WTC11 (cell line): ENCODE measurements at regions not wholly inside any gene's neighbourhood (a gene's known extent, or its start where the extent isn't known, plus 50 kb on each side); places are given as distances from the start of the nearest gene placed in this dataset.
"Not testable (repeated sequence)": the region's sequence is repeated elsewhere in the genome, so short reads cannot be mapped to it uniquely, and the experiment has no call there.

ENCODE experiments used
- MXD4 ChIP-seq: fragments of 250-450 bp; sonication (Bioruptor Pico); IDR thresholded peaks from 2 replicates; pipeline ENCODE4 v1.8.0; 2021; ENCODE audit warnings: mild to moderate bottlenecking, moderate library complexity, borderline replicate concordance
- ZBTB21 ChIP-seq: sonication (generic); formaldehyde crosslinking; IDR thresholded peaks from 2 replicates; pipeline ENCODE4 v1.8.1; 2023; ENCODE audit warnings: mild to moderate bottlenecking, missing genetic modification reagents, borderline replicate concordance
- ZNF671 ChIP-seq: fragments of 250-450 bp; sonication (Bioruptor Pico); IDR thresholded peaks from 2 replicates; pipeline ENCODE4 v1.8.0; 2021; ENCODE audit warnings: mild to moderate bottlenecking
- TF ChIP-seq, protein P1 (sequence below): fragments of 200-600 bp; IDR thresholded peaks from 2 replicates; pipeline ENCODE4 v1.8.0; 2022; ENCODE audit warnings: antibody characterized with exemption
- TF ChIP-seq, protein P2 (sequence below): sonication (generic); formaldehyde crosslinking; IDR thresholded peaks from 2 replicates; pipeline ENCODE4 v1.8.1; 2023; ENCODE audit warnings: mild to moderate bottlenecking, missing genetic modification reagents, borderline replicate concordance
- TF ChIP-seq, protein P3 (sequence below): fragments of 250-450 bp; sonication (Bioruptor Pico); IDR thresholded peaks from 2 replicates; pipeline ENCODE4 v1.9.0; 2021; ENCODE audit warnings: mild to moderate bottlenecking, borderline replicate concordance

DNA sequence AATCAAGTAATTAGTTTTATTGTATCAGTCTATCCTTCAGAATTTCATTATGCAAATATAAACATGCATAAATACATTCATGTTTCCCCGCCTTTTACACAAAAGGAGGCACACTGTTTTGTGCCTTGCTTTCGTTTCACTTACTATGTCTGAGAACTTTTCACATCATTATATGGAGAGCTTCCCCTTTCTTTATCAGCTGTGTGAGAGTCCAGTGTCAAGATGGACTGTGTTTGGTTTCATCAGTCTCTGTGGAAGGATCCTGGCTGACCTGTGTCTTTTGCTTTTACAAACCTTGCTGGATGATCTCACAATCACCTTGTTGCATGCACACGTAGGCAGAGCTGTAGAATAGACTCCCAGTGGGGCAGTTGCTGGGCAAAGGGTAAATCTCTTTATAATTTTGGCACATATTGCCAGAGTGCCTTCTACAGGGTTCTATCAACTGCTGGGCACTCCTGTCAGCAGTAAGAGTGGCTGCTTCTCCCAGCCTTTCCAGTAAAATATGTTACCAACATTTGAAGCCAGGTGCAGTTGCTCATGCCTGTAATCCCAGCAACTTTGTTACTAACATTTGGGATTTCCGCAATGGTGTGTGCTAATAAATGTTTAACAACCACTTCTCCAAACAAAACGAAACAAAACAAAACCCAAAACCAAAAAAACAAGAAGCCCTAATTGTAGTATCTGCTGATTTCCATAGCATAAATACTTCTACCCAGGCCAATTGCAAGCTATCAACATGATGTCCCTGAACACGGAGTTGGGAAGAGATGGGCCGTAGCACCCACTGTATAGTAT, 270.0 kb upstream of the PLGLB1 start:
- TF ChIP-seq, protein P1, sequence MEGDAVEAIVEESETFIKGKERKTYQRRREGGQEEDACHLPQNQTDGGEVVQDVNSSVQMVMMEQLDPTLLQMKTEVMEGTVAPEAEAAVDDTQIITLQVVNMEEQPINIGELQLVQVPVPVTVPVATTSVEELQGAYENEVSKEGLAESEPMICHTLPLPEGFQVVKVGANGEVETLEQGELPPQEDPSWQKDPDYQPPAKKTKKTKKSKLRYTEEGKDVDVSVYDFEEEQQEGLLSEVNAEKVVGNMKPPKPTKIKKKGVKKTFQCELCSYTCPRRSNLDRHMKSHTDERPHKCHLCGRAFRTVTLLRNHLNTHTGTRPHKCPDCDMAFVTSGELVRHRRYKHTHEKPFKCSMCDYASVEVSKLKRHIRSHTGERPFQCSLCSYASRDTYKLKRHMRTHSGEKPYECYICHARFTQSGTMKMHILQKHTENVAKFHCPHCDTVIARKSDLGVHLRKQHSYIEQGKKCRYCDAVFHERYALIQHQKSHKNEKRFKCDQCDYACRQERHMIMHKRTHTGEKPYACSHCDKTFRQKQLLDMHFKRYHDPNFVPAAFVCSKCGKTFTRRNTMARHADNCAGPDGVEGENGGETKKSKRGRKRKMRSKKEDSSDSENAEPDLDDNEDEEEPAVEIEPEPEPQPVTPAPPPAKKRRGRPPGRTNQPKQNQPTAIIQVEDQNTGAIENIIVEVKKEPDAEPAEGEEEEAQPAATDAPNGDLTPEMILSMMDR, result not testable (repeated sequence)
- TF ChIP-seq, protein P2, sequence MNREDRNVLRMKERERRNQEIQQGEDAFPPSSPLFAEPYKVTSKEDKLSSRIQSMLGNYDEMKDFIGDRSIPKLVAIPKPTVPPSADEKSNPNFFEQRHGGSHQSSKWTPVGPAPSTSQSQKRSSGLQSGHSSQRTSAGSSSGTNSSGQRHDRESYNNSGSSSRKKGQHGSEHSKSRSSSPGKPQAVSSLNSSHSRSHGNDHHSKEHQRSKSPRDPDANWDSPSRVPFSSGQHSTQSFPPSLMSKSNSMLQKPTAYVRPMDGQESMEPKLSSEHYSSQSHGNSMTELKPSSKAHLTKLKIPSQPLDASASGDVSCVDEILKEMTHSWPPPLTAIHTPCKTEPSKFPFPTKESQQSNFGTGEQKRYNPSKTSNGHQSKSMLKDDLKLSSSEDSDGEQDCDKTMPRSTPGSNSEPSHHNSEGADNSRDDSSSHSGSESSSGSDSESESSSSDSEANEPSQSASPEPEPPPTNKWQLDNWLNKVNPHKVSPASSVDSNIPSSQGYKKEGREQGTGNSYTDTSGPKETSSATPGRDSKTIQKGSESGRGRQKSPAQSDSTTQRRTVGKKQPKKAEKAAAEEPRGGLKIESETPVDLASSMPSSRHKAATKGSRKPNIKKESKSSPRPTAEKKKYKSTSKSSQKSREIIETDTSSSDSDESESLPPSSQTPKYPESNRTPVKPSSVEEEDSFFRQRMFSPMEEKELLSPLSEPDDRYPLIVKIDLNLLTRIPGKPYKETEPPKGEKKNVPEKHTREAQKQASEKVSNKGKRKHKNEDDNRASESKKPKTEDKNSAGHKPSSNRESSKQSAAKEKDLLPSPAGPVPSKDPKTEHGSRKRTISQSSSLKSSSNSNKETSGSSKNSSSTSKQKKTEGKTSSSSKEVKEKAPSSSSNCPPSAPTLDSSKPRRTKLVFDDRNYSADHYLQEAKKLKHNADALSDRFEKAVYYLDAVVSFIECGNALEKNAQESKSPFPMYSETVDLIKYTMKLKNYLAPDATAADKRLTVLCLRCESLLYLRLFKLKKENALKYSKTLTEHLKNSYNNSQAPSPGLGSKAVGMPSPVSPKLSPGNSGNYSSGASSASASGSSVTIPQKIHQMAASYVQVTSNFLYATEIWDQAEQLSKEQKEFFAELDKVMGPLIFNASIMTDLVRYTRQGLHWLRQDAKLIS (CRISPR knock-in tag), result not testable (repeated sequence)
- TF ChIP-seq, protein P3, sequence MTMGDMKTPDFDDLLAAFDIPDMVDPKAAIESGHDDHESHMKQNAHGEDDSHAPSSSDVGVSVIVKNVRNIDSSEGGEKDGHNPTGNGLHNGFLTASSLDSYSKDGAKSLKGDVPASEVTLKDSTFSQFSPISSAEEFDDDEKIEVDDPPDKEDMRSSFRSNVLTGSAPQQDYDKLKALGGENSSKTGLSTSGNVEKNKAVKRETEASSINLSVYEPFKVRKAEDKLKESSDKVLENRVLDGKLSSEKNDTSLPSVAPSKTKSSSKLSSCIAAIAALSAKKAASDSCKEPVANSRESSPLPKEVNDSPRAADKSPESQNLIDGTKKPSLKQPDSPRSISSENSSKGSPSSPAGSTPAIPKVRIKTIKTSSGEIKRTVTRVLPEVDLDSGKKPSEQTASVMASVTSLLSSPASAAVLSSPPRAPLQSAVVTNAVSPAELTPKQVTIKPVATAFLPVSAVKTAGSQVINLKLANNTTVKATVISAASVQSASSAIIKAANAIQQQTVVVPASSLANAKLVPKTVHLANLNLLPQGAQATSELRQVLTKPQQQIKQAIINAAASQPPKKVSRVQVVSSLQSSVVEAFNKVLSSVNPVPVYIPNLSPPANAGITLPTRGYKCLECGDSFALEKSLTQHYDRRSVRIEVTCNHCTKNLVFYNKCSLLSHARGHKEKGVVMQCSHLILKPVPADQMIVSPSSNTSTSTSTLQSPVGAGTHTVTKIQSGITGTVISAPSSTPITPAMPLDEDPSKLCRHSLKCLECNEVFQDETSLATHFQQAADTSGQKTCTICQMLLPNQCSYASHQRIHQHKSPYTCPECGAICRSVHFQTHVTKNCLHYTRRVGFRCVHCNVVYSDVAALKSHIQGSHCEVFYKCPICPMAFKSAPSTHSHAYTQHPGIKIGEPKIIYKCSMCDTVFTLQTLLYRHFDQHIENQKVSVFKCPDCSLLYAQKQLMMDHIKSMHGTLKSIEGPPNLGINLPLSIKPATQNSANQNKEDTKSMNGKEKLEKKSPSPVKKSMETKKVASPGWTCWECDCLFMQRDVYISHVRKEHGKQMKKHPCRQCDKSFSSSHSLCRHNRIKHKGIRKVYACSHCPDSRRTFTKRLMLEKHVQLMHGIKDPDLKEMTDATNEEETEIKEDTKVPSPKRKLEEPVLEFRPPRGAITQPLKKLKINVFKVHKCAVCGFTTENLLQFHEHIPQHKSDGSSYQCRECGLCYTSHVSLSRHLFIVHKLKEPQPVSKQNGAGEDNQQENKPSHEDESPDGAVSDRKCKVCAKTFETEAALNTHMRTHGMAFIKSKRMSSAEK (CRISPR knock-in tag), result not testable (repeated sequence)
- not testable (repeated sequence) for TF ChIP-seq ZNF671, ZBTB21, MXD4 (CRISPR knock-in tag)
